ENCODE measurements at regions not wholly inside any gene's neighbourhood (a gene's known extent, or its start where the extent isn't known, plus 50 kb on each side); places are given as distances from the start of the nearest gene placed in this dataset.

DNA sequence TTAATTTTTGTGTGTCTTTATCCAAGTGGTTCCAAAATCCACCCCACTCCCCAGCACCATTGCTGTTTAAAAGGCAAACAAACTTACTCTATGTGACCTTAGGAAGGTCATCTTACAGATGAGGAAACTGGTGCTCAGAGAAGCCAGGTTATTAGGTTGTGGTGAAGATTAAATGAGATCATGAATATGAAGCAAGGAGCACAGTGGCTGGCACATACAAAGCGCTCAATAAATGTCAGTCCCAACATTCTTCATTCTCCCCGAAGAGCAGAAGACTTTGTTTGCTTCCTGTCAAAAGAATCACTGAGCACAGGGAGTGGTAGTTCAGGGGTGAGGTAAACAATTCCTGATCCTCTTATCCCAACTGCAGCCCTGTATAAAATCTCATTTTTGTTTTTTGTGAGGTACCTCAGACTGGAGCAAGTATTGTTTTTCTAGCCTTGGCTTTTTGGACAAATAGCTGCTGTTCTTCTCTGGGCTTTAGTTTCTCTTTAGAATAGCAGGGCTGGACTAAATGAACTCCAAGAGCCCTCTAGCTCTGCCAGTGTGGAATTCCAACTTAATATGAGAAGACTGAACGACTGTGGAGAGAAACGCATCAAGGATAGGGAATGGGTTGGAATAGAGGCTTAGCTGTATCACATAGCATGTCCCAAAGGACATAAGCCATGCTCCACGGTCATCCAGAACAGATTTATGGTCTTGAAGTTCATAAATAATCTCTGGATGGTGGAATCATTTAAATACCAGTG lies 455.3 kb upstream of the USP24 start:
- no peak for DNase-seq (ENCODE audit: low read depth)

DNA sequence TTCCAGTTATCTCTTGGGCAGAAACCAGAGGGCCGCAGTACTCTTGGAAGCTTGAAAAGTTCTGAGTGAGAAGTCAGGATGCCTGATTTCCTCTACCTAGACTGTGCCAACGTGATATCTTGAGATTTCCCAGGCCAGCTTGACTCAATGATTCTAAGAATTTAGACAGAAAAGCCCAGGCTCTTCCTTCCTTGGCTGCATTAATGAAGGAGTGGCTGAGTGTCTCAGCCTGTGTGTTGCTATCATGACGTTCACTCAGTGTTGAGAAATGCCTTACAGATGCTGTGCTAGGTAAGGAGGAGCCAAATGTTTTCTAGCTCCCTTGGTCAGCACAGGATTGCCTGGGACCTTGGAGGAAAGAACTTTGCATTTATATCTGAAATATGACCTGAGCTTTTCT lies 454.1 kb upstream of the USP24 start:
- no peak for DNase-seq (ENCODE audit: low read depth)

DNA sequence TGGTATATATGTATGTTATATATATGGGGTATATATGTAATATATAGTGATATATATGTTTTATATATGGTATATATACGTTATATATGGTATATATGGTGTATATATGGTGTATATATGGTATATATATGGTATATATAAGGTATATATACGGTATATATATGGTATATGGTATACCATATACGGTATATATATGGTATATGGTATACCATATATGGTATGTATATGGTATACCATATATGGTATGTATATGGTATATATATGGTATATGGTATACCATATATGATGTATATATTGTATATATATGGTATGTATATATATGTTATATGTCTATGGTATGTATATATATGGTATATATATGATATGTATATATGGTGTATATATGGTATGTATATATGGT lies 447.7 kb upstream of the USP24 start:
- no peak for DNase-seq (ENCODE audit: low read depth)

GRCh38 chr1:55658917-55659316 lies 443.8 kb upstream of the USP24 start:
- DNase-seq (ENCODE audit: low read depth) = no peak

GRCh38 chr1:55654750-55655149 lies 439.6 kb upstream of the USP24 start:
- no peak for DNase-seq (ENCODE audit: low read depth)

- no peak for DNase-seq (ENCODE audit: low read depth)
Measured at GRCh38 chr1:55654171-55654570, 439.0 kb upstream of the USP24 start.

DNA sequence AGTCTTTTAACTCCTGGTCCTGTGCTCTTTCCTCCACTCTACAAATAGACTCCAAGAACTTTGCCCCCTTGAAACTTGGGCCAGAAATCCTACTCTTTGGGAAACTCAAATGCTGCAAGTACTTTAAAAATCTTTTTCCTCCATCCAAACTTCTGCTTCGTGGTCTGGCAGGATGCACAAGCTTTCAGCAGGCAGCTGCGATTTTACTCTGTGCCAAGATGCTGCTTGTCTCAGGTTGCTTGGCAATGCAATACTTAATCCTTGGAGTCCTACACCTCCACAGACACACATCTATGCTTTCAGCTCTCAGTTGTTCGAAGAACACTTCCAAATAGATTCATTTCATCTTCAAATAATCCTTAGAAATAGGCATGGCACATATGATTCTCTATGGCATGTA lies 435.3 kb upstream of the USP24 start:
- DNase-seq (ENCODE audit: low read depth) = no peak

DNA sequence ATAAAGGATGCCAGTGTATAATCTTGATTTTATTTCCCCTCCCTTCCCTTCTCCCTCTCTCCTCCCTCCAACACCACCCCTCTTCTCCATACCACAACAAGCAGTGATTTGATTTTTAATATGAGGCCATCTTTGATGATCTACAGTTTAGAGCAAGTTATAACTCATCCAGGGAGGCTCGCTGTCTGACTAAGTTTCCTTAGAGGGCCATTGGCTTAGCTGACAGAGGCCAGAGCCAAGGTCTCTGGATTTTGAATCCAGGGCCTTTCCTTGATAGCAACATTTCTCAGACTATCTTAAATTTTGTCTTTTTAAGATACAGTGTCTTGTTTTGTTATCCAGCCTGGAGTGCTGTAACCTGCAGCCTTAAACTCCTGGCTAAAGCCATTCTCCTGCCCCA lies 431.0 kb upstream of the USP24 start:
- no peak for DNase-seq (ENCODE audit: low read depth)

GRCh38 chr1:55645270-55645669 lies 430.1 kb upstream of the USP24 start:
- no peak for DNase-seq (ENCODE audit: low read depth)

DNA sequence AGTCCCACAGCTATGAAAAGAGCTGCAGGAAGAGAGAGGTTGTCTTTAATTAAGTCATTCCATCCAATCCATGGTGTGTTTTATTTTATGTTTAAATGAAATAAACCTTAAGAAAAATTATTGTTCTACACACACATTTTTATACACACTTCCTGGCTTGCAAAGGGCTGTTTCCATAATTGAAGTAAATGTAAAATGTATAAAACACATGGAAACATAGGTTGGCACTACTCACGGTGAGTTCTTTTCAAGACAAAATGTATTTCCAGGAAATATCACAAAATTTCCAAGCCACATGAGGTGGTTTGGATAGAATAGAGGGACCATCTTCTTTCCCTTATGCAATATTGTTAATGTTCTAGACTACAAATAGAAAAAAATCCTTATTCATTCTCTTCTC lies 426.8 kb upstream of the USP24 start:
- DNase-seq (ENCODE audit: low read depth) = no peak

- peak; percentile 9 for DNase-seq (ENCODE audit: low read depth)
Measured at GRCh38 chr1:55640708-55641473, 425.7 kb upstream of the USP24 start.

DNA sequence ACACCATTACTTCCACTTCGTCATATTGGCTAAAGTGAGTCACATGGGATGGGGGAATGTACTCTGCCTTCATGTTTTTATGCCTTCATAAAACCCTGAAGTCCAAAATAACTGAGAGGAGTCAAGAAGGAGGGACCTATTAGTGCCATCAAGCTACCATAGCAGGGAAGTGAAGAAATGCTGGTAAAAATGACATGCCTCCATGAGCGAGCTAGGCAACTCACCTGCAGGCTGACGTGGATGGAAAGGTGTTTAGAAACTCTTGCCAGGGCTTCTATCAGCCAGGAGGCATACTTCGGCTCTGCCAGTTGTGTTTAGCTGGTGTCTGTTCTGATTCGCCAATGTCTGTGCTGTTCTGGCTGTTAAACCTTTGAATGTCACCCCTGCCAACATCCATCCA lies 424.4 kb upstream of the USP24 start:
- DNase-seq (ENCODE audit: low read depth) = no peak

DNA sequence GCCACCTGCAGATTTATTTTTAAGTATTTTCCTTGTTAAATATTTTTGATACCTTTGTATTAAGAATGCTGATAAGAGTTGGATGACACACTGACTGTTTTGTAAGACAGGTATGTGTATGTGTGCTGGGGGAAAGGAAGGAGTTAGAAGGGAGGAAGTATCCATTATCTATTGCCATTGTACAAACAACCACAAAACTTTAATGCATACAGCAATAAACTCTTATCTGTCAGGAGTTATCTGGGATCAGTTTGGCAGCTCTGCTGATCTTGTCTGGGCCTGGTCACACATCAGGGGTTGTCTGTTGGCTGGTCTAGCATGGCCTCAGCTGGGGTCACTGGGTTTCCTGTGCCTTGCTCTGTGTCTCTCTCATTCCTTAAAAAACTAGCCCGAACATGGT lies 423.9 kb upstream of the USP24 start:
- DNase-seq (ENCODE audit: low read depth) = no peak

GRCh38 chr1:55636696-55637095 lies 421.5 kb upstream of the USP24 start:
- no peak for DNase-seq (ENCODE audit: low read depth)

DNA sequence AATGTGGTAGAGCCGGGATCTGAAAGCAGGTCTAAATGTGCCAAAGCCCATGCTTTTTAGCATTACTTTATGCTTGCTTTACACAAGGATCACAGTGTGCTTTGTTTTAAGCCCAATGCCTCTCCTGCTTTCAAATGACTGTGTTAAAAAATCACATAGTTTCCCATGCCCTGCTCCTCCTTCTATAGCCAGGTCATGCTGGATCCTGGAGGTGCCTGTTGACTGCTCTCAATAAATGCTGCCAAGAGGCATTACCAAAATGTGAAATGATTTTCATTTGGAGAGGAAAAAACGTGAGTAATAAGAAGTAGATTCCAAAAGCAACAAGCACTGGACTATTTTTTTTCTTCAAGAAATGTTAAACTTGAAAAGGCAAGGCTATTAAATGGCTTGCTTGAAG lies 420.7 kb upstream of the USP24 start:
- DNase-seq (ENCODE audit: low read depth) = no peak

DNA sequence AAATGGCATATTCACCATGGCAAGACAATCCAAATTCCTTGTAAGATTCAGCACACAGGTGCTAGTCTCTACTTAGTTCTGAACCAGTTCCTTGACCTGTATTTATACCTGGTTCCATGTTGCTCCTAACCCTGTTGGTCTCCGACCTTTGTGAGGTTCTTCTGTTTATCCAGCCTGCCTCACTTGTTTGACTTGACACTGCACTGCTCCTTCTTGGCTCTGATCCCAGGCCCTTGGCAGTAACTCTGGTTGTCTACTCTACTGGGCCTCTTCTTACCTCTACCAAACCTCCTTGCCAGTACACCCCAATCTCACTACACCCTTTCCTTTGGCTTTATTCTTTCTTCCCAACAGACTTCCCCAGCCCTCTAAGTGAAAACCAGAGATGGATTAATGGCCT lies 419.4 kb upstream of the USP24 start:
- no peak for DNase-seq (ENCODE audit: low read depth)

GRCh38 chr1:55632906-55633305 lies 417.7 kb upstream of the USP24 start:
- no peak for DNase-seq (ENCODE audit: low read depth)

- no peak for DNase-seq (ENCODE audit: low read depth)
Measured at GRCh38 chr1:55632058-55632457, 416.9 kb upstream of the USP24 start.

DNA sequence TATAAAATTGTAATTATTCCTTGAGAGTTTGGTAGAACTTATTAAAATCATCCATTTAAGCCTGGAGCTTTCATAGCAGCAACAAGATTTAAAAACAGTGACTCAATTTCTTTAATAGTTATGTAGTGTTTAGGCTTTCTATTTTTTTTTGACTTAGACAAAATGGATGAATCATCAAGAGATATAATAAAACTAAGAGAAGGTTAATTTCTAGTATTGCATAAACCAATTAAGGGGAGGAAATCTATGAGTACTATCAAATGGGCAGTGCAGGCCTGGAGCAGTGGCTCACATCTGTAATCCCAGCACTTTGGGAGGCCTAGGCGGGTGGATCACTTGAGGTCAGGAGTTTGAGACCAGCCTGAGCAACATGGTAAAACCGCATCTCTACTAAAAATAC lies 416.3 kb upstream of the USP24 start:
- no peak for DNase-seq (ENCODE audit: low read depth)

DNA sequence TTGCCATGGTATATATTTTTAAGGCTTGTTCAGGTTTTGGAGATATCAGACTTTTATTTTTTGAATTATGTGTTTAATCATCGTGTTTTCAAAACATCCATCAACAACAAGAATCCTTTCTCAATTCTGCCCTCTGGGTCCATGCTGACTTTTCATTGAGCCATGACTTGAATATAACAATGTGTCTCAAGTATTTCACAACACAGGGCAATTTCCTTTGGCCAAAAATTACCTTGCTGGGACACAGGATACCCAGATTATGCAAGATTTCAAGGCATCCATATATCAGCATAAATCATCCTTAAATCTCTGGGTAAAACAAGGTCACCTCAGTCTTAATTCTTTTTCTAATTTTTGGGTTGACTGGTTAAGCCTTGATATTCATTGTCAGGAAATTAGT lies 411.2 kb upstream of the USP24 start:
- DNase-seq (ENCODE audit: low read depth) = no peak

DNA sequence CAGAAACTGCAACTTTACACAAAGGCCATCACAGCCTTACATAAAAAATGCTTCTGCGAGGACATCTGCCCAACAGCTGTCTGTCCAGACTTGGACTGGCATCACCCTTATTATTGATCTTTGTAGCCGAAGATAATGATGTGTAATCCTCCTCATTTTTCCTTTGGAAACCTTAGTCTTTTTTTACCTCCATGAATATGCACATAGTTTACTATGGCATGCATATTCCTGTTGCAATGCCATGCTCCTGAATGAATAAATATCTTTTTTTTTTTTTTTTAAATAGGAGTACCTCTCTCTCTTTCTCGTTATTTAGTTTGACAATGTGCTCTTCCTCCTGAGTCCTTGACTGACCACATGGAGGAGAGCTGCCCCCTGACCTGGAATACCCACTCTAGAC lies 409.6 kb upstream of the USP24 start:
- DNase-seq (ENCODE audit: low read depth) = no peak

DNA sequence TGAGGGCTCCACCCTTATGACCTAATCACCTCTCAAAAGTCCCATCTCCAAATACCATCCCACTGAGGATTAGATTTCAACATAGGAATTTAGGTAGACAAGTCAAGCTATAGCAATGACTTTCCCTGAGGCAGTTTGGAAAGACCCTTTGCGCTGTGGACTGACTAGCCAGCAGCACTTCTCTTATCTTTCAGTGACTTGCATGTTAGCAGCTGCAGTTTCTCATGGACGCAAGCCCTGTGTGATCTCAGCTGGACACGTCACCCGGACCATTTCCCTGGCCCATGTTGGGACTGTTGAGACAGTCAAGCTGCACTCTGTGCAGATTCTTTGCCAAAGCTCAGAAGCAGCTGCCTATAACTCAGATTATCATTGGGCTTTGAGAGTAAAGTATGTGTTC lies 408.1 kb upstream of the USP24 start:
- DNase-seq (ENCODE audit: low read depth) = no peak

GRCh38 chr1:55622074-55622473 lies 406.9 kb upstream of the USP24 start:
- no peak for DNase-seq (ENCODE audit: low read depth)

- no peak for DNase-seq (ENCODE audit: low read depth)
Measured at GRCh38 chr1:55618199-55618598, 403.0 kb upstream of the USP24 start.
